Trophoblast cell (in vitro differentiated cells and primary cell): ENCODE measurements at regions not wholly inside any gene's neighbourhood (a gene's known extent, or its start where the extent isn't known, plus 50 kb on each side); places are given as distances from the start of the nearest gene placed in this dataset.
"Not testable (repeated sequence)": the region's sequence is repeated elsewhere in the genome, so short reads cannot be mapped to it uniquely, and the experiment has no call there.

ENCODE experiments used
- DNase-seq, 2 donors: peaks; one replicate each; pipeline ENCODE4 v3.0.0-alpha.2; 2016
- H2AFZ ChIP-seq: 2 replicates; pipeline ENCODE4 v1.6.1; 2013; ENCODE audit warnings: low read length, moderate library complexity, mild to moderate bottlenecking; ENCODE audit not compliant: insufficient read depth, poor library complexity
- H2AK5ac ChIP-seq: 2 replicates; pipeline ENCODE4 v1.6.1; 2013; ENCODE audit warnings: mild to moderate bottlenecking, low read length
- H2BK120ac ChIP-seq: 2 replicates; pipeline ENCODE4 v1.6.1; 2013; ENCODE audit warnings: low read length, mild to moderate bottlenecking, moderate library complexity; ENCODE audit not compliant: insufficient read depth, poor library complexity
- H2BK12ac ChIP-seq: 2 replicates; pipeline ENCODE4 v1.6.1; 2013; ENCODE audit warnings: mild to moderate bottlenecking, low read length, moderate library complexity
- H2BK5ac ChIP-seq: 2 replicates; pipeline ENCODE4 v1.6.1; 2013; ENCODE audit warnings: low read length, low read depth, moderate library complexity, mild to moderate bottlenecking; ENCODE audit not compliant: poor library complexity
- H3K14ac ChIP-seq: 2 replicates; pipeline ENCODE4 v1.6.1; 2013; ENCODE audit warnings: mild to moderate bottlenecking, low read length
- H3K18ac ChIP-seq: 2 replicates; pipeline ENCODE4 v1.6.1; 2013; ENCODE audit warnings: mild to moderate bottlenecking, low read length
- H3K23ac ChIP-seq: 2 replicates; pipeline ENCODE4 v1.6.1; 2013; ENCODE audit warnings: low read length
- H3K27ac ChIP-seq: 2 replicates; pipeline ENCODE4 v1.5.1; 2013; ENCODE audit warnings: low read depth, mild to moderate bottlenecking, inconsistent platforms, low read length, moderate library complexity
- H3K27me3 ChIP-seq: 2 replicates; pipeline ENCODE4 v1.6.1; 2013; ENCODE audit warnings: inconsistent platforms, mild to moderate bottlenecking, low read length, moderate library complexity; ENCODE audit not compliant: insufficient read depth
- H3K36me3 ChIP-seq, 2 experiments: 1 replicate in 1 of 2; 2 replicates in 1 of 2; pipeline ENCODE4 v1.6.1; 2013; ENCODE audit warnings: low read length in 2 of 2, mild to moderate bottlenecking in 2 of 2, moderate library complexity in 1 of 2; ENCODE audit not compliant: insufficient read depth in 2 of 2, control insufficient read depth in 1 of 2
- H3K4ac ChIP-seq: 2 replicates; pipeline ENCODE4 v1.6.1; 2013; ENCODE audit warnings: low read depth, mild to moderate bottlenecking, low read length, moderate library complexity
- H3K4me1 ChIP-seq, 2 experiments: 1 replicate in 1 of 2; 2 replicates in 1 of 2; pipeline ENCODE4 v1.6.1; 2013; ENCODE audit warnings: low read length in 2 of 2, mild to moderate bottlenecking in 2 of 2, moderate library complexity in 1 of 2; ENCODE audit not compliant: insufficient read depth in 2 of 2, control insufficient read depth in 1 of 2
- H3K4me2 ChIP-seq: 2 replicates; pipeline ENCODE4 v1.6.1; 2013; ENCODE audit warnings: inconsistent platforms, mild to moderate bottlenecking, low read length, moderate library complexity
- H3K4me3 ChIP-seq: 2 replicates; pipeline ENCODE4 v1.5.1; 2013; ENCODE audit warnings: mild to moderate bottlenecking, low read depth, low read length, inconsistent platforms
- H3K79me1 ChIP-seq: one replicate; pipeline ENCODE4 v1.6.1; 2013; ENCODE audit warnings: low read length
- H3K79me2 ChIP-seq: 2 replicates; pipeline ENCODE4 v1.6.1; 2013; ENCODE audit warnings: low read length, mild to moderate bottlenecking; ENCODE audit not compliant: control insufficient read depth, insufficient read depth, poor library complexity
- H3K9ac ChIP-seq: 2 replicates; pipeline ENCODE4 v1.6.1; 2013; ENCODE audit warnings: mild to moderate bottlenecking, low read length
- H3K9me3 ChIP-seq: 2 replicates; pipeline ENCODE4 v1.6.1; 2013; ENCODE audit warnings: low read depth, mild to moderate bottlenecking, control low read depth, inconsistent platforms, low read length; ENCODE audit not compliant: insufficient read depth
- H4K12ac ChIP-seq: 2 replicates; pipeline ENCODE4 v1.6.1; 2013; ENCODE audit warnings: low read depth, mild to moderate bottlenecking, low read length, moderate library complexity
- H4K8ac ChIP-seq: 2 replicates; pipeline ENCODE4 v1.6.1; 2013; ENCODE audit warnings: low read depth, mild to moderate bottlenecking, low read length, moderate library complexity
- H4K91ac ChIP-seq: one replicate; pipeline ENCODE4 v1.6.1; 2013; ENCODE audit warnings: low read depth, mild to moderate bottlenecking, low read length, moderate library complexity
- WGBS: extraction: QIAGEN DNeasy Blood & Tissue Kit; methylation state at CpG from one replicate; pipeline ENCODE4 v1.1.7; 2013; ENCODE audit warnings: missing lambda C conversion rate; ENCODE audit not compliant: insufficient read length, insufficient coverage; ENCODE audit errors: extremely low coverage; 5-methylcytosine and 5-hydroxymethylcytosine counted together

GRCh38 chr15:20640427-20640826, 98.8 kb upstream of the GOLGA6L6 start:
- not testable (repeated sequence) for H2BK12ac ChIP-seq, H4K91ac ChIP-seq, H3K27me3 ChIP-seq, H4K8ac ChIP-seq, H3K9me3 ChIP-seq, H3K36me3 ChIP-seq, H3K4me2 ChIP-seq, DNase-seq, H2AFZ ChIP-seq, H3K4me1 ChIP-seq, H3K14ac ChIP-seq, H3K79me1 ChIP-seq, H2AK5ac ChIP-seq, H3K79me2 ChIP-seq, H2BK120ac ChIP-seq, H3K27ac ChIP-seq, H3K23ac ChIP-seq, H2BK5ac ChIP-seq, H3K18ac ChIP-seq, H4K12ac ChIP-seq, H3K4ac ChIP-seq, H3K9ac ChIP-seq, H3K4me3 ChIP-seq
- WGBS, result no CpG with 5 or more reads among the region's 5 CpGs

GRCh38 chr15:20639224-20639623, 97.6 kb upstream of the GOLGA6L6 start:
- not testable (repeated sequence) for H3K4me2 ChIP-seq, H3K4ac ChIP-seq, DNase-seq, H3K18ac ChIP-seq, H2BK12ac ChIP-seq, H2BK5ac ChIP-seq, H2AFZ ChIP-seq, H4K12ac ChIP-seq, H4K91ac ChIP-seq, H3K9ac ChIP-seq, H3K14ac ChIP-seq, H2AK5ac ChIP-seq, H3K23ac ChIP-seq, H3K4me1 ChIP-seq, H3K4me3 ChIP-seq, H3K9me3 ChIP-seq, H3K79me1 ChIP-seq, H2BK120ac ChIP-seq, H3K79me2 ChIP-seq, H3K27me3 ChIP-seq, H3K36me3 ChIP-seq, H3K27ac ChIP-seq, H4K8ac ChIP-seq
- no CpG with 5 or more reads among the region's 5 CpGs for WGBS

GRCh38 chr15:20637499-20637898, 95.9 kb upstream of the GOLGA6L6 start:
- WGBS, result no CpG with 5 or more reads among the region's 3 CpGs
- H2BK5ac ChIP-seq, result not testable (repeated sequence)

GRCh38 chr15:20629526-20629925, 87.9 kb upstream of the GOLGA6L6 start:
- H3K23ac ChIP-seq, H3K9me3 ChIP-seq, H2BK12ac ChIP-seq, H2AFZ ChIP-seq, H4K91ac ChIP-seq, H3K4ac ChIP-seq, H3K79me1 ChIP-seq, H3K79me2 ChIP-seq, H2BK120ac ChIP-seq, H3K4me3 ChIP-seq, H3K9ac ChIP-seq, H3K18ac ChIP-seq, H3K27me3 ChIP-seq, H3K36me3 ChIP-seq, H3K4me2 ChIP-seq, H2BK5ac ChIP-seq, H3K4me1 ChIP-seq, H3K14ac ChIP-seq, H3K27ac ChIP-seq, H4K8ac ChIP-seq, H2AK5ac ChIP-seq, DNase-seq, H4K12ac ChIP-seq: not testable (repeated sequence)
- WGBS, result no CpG with 5 or more reads among the region's 5 CpGs

More at GRCh38 chr15:20637499-20637898, 95.9 kb upstream of the GOLGA6L6 start:
- H3K18ac ChIP-seq, H2AK5ac ChIP-seq, H3K4me1 ChIP-seq, H3K27ac ChIP-seq, H3K79me2 ChIP-seq, H2AFZ ChIP-seq, H4K8ac ChIP-seq, H3K4me3 ChIP-seq, H3K9me3 ChIP-seq, H3K4ac ChIP-seq, H3K14ac ChIP-seq, H4K91ac ChIP-seq, H3K23ac ChIP-seq, H2BK120ac ChIP-seq, H3K4me2 ChIP-seq, H2BK12ac ChIP-seq, H3K9ac ChIP-seq, DNase-seq, H3K36me3 ChIP-seq, H3K27me3 ChIP-seq, H4K12ac ChIP-seq, H3K79me1 ChIP-seq: not testable (repeated sequence)
